ENCODE measurements at regions not wholly inside any gene's neighbourhood (a gene's known extent, or its start where the extent isn't known, plus 50 kb on each side); places are given as distances from the start of the nearest gene placed in this dataset.

DNA sequence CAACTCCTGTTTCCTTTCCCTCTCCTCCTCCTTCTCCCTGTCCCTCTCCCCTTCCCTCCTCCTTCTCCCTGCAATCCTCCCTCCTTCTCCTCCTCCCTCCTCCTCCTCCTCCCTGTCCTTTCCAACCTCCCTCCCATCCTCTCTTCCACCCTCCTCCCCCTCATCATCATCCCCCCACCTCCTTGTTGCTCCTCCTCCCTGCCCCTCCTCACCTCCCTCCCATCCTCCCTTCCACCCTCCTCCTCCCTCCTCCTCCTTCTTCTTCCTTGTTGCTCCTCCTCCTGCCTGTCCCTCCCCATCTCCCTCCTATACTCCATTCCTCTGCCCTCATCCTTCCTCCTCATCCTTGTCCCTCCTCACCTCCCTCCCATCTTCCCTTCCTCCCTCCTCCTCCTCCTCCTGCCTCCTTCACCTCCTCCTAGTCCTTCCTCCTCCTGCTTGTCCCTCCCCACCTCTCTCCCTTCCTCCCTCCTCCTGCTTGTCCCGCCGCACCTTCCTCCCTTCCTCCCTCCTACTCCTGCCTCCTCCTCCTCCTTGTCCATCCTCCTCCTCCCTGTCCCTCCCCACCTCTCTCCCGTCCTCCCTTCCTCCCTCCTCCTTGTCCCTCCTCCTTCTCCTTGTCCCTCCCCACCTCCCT is 222.5 kb downstream of the IRF8 start:
- DNase-seq: no peak

- no peak for DNase-seq
Observed at GRCh38 chr16:86122681-86123342, 223.8 kb downstream of the IRF8 start.

DNA sequence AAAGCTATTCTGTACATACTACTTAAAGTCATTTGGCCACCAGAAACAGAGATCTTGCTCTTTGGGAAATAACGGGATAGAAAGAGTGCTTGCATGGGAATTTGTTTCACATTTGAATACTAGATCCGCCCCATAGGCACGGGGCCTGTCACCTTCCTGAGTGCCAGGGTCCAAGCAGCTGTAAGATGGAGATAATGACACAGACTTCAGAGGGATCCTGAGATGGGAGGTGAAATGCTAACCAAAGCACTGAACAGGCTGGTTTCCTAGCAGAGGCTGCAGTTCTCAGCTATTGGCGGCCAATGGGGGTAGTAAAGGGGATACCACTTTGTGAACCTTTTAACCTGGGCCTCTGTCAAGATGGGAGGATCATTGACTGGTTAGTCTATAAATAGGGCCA is 225.4 kb downstream of the IRF8 start:
- no peak for DNase-seq

DNA sequence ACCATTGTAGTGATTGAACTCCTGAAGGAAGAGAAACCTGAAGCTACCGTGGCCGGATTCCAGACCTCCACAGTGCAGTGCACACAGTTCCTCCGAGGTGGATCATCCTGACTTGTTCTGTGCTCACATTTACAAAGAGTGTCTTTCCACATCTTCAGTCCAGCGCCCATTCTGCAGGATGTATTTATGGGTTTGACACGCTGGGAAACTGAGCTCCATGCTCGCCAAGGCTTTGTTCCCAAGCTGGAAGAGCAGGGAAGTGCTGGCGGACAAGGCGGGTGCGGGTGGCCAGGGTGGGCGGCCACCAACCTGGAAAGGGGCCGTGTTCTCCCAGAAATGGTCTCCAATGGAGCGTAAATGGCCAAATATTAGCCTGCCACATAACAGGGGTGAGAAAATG is 227.9 kb downstream of the IRF8 start:
- no peak for DNase-seq

- no peak for DNase-seq
Observed at GRCh38 chr16:86127366-86127765, 228.4 kb downstream of the IRF8 start.

DNA sequence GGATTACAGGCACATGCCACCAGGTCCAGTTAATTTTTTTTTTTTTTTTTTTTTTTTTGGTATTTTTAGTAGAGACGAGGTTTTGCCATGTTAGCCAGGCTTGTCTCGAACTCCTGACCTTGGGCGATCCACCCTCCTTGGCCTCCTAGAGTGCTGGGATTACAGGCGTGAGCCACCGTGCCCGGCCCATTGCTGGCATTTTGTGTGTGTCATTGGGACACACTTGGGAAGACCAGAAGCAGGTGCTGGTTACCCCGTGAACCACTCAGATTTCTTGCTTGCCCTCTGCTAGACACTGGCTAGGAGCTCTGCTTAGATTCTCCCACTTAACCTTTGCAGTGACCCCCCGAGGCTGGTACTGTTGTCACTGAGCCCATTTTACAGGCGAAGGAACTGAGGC is 229.3 kb downstream of the IRF8 start:
- DNase-seq: no peak

GRCh38 chr16:86129541-86129940 is 230.6 kb downstream of the IRF8 start:
- DNase-seq: no peak

DNA sequence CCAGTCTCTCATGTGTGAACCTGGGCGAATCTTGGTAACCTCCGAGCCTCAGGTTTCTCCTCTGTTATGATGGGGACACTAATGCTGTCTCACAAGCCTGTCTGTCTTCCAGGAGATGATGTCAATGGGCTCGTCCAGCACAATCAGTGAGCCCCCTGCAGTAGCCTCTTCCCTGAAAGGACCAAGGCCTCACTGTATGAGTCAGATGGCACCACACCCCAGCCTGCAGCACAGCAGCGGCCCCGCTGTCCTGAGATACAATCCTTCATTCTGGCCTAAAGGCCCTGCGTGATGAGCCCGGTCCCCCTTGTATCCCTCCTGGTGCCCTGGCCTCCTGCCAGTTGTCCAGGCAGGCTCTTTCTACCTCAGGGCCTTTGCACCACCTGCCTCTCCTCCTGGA is 234.4 kb downstream of the IRF8 start:
- no peak for DNase-seq

DNA sequence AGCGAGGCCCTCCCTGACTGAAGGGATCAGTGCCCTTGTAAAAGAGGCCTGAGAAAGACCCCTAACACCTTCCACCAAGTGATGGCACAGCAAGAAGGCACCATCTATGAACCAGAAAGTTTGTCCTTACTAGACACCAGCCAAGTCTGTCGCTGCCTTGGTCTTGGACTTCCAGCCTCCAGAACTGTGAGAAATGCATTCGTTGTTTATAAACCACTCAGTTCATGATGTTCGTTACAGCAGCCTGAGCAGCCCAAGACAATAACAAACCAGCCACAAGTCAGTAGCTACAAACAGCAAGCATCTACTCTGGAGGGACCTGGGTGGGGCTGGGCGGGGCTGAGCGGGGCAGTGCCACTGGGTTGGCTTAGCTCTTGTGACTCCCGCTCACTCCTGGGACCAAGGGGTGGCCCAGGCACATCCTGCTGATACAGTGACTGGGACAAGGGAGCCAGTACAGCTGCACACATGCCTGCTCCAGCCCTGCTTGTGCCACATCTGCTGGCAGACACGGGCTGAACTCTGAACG is 234.9 kb downstream of the IRF8 start:
- no peak for DNase-seq

GRCh38 chr16:86134802-86135461 is 236.0 kb downstream of the IRF8 start:
- no peak for DNase-seq

DNA sequence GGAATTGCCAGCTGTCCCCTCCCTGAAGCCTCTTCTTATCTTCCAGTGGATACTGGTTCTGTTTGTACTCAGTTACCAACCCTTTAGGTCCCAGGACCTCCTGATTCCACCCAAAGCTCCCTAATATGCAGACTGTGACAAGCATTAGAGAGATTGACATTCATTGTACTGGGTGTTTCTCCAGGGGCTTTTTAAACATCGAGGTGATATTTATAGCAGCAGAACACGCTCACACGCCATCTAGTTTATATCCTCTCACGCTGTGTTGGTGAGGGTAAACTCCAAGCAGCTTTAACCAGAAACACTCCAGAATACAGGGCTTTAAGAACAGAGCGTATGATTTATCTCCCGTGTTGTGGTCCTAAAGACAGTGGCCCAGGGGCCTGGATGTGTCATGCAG is 238.4 kb downstream of the IRF8 start:
- DNase-seq: no peak

GRCh38 chr16:86138121-86139085 is 239.4 kb downstream of the IRF8 start:
- DNase-seq: no peak

GRCh38 chr16:86142801-86143236 is 243.9 kb downstream of the IRF8 start:
- DNase-seq: no peak

DNA sequence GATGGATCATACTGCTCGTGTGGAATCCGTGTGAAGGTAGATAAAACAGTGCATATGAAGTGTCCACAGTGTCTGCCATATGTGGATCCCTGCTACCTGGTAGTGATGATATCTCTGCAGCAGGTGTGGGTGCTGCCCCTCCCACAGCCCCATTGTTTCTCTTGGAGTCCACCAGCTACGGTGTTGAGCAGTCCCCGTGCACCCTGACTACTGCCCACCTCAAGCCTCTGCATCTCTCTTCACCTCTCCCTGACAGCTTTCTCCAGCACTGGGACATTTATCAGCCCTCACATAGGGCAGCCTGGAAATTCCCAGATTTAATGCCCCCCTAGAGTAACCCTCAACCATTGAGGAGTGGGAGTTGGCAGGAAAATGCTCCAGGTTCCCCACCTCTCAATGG is 244.7 kb downstream of the IRF8 start:
- no peak for DNase-seq

DNA sequence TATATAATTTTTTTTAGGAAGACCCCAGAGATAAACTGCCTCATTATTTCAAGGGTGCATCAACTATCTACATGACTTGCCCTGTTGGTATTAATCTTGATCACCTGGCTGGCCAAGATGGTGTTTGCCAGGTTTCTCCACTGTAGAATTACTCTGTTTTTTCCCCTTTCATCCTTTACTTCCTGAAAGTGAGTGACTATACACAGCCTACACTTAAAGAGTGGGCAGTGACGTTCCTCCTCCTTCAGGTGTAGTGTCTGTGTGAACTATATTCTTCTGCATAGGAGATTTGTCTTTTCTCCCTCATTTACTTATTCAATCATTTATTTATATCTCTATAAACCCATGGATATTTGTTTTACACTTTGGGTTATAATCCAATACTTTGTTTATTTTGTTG is 246.7 kb downstream of the IRF8 start:
- no peak for DNase-seq

DNA sequence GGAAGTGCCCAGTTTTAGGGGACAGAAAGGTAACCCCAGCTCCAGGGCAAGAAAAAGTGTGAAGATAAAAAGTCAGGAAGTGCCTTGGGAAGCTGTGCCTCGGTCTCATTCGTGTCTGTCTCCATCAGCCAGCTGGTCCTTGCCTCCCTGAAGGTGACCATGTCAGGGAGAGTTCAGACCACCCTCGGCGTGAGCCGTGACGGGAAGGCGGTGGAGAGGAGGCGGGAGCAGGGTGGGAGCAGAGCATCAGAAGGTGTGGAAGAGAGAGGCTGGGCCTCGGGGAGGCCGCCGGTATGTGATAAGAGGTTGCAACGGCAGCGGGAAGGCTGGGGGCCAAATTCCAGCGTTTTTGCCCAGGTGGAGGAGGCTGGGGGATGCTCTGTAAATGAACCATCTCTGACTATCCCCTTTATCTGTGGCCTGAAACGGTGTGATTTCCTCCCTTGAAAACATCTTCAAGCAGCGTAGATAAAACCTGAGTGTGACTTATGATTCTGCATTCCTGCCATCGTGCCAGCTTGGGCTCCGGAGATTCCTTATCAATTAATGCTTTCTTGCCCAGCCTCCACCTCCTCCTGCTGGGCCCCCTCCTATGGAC is 251.8 kb downstream of the IRF8 start:
- DNase-seq: no peak

DNA sequence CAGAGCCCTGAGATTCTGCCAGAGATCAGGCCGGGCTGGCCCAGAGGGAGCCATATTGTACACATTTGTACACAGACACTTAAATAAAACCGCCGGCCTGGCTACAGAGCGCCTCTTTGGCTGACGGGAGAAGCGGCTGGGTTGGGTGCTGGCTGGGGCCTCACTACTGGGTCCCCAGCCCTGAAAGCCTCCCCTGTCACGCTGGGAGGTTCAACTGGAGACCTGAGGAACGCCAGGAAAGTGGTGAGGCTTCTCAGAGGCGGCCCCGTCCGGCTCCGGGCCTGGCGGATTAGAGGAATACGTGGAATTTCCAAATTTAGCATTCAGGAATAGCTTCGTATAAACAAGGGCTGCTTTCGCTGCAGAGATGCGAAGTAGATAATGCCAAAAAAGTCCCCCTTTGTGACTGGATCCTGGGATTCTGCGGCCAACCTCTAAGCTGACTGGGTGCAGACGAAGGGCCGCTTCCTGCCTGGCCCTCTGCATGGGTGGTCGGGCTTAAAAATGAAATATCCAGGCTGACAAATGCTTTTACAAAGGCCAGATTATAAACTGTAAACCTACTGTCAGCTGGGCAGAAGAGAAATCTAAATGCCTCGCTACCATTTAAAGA is 252.4 kb downstream of the IRF8 start:
- no peak for DNase-seq

GRCh38 chr16:86156155-86156554 is 257.2 kb downstream of the IRF8 start:
- DNase-seq: no peak

DNA sequence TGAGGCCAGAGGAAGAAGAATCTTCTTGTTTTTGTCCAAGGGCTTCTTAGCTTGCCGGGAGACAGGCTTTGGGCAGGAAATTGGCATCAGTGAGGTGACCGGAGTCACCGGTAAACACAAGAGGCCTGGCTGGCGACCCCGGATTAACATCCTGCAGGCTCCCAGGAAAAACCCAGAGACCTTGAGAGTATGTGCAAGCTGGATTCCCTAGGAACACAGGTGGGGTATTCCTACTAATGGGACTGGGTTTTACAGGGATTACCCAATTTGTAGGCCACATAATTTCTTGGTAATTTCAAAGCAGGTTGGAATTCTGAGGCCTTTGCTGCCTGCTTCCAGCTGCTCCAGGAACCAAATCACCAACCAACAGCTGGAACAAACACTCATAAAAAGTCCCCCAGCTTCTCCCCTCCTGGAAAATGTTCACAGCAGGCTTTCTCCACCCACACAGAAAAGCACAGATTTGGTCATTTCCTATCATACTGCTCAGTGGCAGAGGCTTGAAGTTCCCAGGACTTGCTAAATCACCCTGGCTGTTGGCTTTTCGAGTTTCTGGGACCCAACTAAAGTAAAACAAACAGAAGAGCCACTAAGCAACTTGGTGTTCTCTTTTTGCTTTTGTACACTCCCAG is 258.8 kb downstream of the IRF8 start:
- no peak for DNase-seq

GRCh38 chr16:86158688-86159360 is 259.9 kb downstream of the IRF8 start:
- DNase-seq: no peak

GRCh38 chr16:86165479-86165878 is 266.5 kb downstream of the IRF8 start:
- DNase-seq: no peak
